Karpas-422 (cell line): ENCODE measurements at regions not wholly inside any gene's neighbourhood (a gene's known extent, or its start where the extent isn't known, plus 50 kb on each side); places are given as distances from the start of the nearest gene placed in this dataset.
A peak's percentile ranks its signal among the peaks of the same experiment; 100 is the strongest.

Source experiments
- DNase-seq: peaks from one replicate; pipeline ENCODE4 v3.0.0-alpha.2; 2015
- H2AFZ ChIP-seq: fragments of 200-600 bp; sonication (generic); 2 replicates; pipeline ENCODE4 v1.6.1; 2014; ENCODE audit warnings: antibody characterized with exemption, low read length, mixed read lengths
- H3K27ac ChIP-seq: fragments of 200-600 bp; sonication (generic); 2 replicates; pipeline ENCODE4 v1.5.1; 2014; ENCODE audit warnings: mild to moderate bottlenecking, low read length, moderate library complexity
- H3K27me3 ChIP-seq: fragments of 200-600 bp; sonication (generic); 2 replicates; pipeline ENCODE4 v1.6.1; 2014; ENCODE audit warnings: low read length, mixed read lengths
- H3K36me3 ChIP-seq: fragments of 200-600 bp; sonication (generic); 2 replicates; pipeline ENCODE4 v1.6.1; 2014; ENCODE audit warnings: low read length, mixed read lengths; ENCODE audit not compliant: insufficient read depth
- H3K4me1 ChIP-seq: fragments of 200-600 bp; sonication (generic); 2 replicates; pipeline ENCODE4 v1.6.1; 2014; ENCODE audit warnings: mild to moderate bottlenecking, low read length, mixed read lengths
- H3K4me2 ChIP-seq: fragments of 200-600 bp; sonication (generic); 2 replicates; pipeline ENCODE4 v1.6.1; 2014; ENCODE audit warnings: low read length, low read depth, mild to moderate bottlenecking; ENCODE audit not compliant: poor library complexity, severe bottlenecking
- H3K4me3 ChIP-seq: fragments of 200-600 bp; sonication (generic); 2 replicates; pipeline ENCODE4 v1.5.1; 2014; ENCODE audit warnings: mild to moderate bottlenecking, antibody characterized with exemption, low read length, mixed read lengths
- H3K79me2 ChIP-seq: fragments of 200-600 bp; sonication (generic); 2 replicates; pipeline ENCODE4 v1.6.1; 2014; ENCODE audit warnings: mild to moderate bottlenecking, low read length, mixed read lengths
- H3K9ac ChIP-seq: fragments of 200-600 bp; sonication (generic); 2 replicates; pipeline ENCODE4 v1.6.0; 2014; ENCODE audit warnings: low read length
- H3K9me2 ChIP-seq: fragments of 200-600 bp; sonication (generic), shearing (Covaris generic); replicated peaks from 2 replicates; pipeline ENCODE4 v1.6.0; 2014; ENCODE audit warnings: mild to moderate bottlenecking, low read length, moderate library complexity; ENCODE audit not compliant: insufficient read depth
- H3K9me3 ChIP-seq: fragments of 300-700, 200-600 bp; sonication (generic); 2 replicates; pipeline ENCODE4 v1.6.1; 2014; ENCODE audit warnings: low read length, mixed read lengths
- H4K20me1 ChIP-seq: fragments of 200-600 bp; sonication (generic); 2 replicates; pipeline ENCODE4 v1.6.1; 2014; ENCODE audit warnings: mild to moderate bottlenecking, antibody characterized with exemption, low read length, low read depth; ENCODE audit not compliant: insufficient read depth

DNA sequence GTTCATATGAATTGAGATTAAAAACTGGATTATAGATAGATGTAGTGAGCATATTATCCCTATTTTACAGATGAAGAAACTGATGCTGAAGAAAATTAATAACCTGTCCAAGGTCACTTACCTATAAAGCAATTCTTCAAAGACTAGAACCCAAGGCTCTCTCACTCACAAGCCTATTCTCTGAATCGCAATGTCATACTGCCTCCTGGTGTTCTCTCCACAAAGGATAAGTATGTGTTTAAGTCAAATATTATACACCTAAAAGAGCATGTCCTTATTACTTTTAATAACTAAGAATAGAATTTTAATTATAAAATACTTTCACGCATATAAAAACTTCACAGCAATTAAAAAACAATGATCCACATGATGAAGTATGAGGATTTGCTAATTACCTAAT lies 721.3 kb upstream of the USP15 start:
- Histone ChIP-seq H3K79me2 (no peaks in the 10 kb centered on the region), H3K36me3 (no peaks in the 10 kb centered on the region), H3K4me3 (no peak overlapping the region), H3K9me2 (no peaks in the 10 kb centered on the region), H3K4me1 (no peaks in the 10 kb centered on the region), H2AFZ (no peak overlapping the region), H3K27ac (no peak overlapping the region), H3K9me3 (no peaks in the 10 kb centered on the region; the same call in 1 of the 2 replicates), H3K9ac (no peak overlapping the region), H3K4me2 (no peak overlapping the region), H4K20me1 (no peaks in the 10 kb centered on the region), H3K27me3 (no peaks in the 10 kb centered on the region)
- peak; percentile 75 for DNase-seq

DNA sequence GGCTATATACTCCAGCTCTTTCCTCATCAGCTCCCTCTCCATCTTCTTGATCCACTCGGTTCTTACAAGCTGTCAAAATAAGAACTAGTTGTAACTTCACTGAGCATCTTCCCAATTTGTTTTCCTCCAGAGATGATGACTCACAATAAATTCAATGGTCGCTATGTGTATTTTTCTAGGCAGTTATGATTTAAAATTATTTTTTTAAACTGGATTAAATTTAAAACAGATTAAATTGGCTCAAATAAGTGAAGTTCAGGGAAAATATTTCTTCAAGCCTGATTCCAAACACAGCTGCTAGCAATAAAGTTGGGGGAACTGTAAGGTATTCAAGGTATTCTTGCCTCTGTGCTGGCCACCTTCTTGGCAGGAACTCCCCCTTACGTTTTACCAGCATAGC lies 717.7 kb upstream of the USP15 start:
- Histone ChIP-seq H3K9me2 (no peaks in the 10 kb centered on the region), H3K4me2 (no peak overlapping the region), H3K79me2 (no peaks in the 10 kb centered on the region), H3K27ac (no peak overlapping the region), H3K4me3 (no peak overlapping the region), H3K27me3 (no peaks in the 10 kb centered on the region), H3K4me1 (no peaks in the 10 kb centered on the region), H3K36me3 (no peaks in the 10 kb centered on the region), H4K20me1 (no peaks in the 10 kb centered on the region), H2AFZ (no peak overlapping the region), H3K9me3 (no peaks in the 10 kb centered on the region; the same call in 1 of the 2 replicates), H3K9ac (no peak overlapping the region)
- no peak for DNase-seq

DNA sequence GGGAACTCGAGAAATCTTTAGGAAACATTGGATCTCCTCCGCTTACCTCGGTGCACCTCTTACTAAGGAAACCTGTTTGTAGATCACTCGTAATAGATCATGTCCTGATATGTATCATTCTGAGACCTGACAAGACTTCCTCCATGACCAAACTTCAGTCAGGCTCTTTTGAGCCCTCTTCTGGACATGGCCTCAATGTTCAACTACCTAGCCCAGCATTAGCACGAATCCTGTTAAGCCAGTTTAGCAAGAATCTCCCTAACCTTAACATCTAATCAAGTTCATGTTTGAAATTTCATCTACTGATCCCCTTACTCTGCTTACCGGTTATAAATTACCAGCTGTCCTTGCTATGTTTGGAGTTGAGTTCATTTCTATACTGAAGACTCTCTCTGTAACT lies 713.9 kb upstream of the USP15 start:
- H4K20me1 ChIP-seq: no peaks in the 10 kb centered on the region
- no peaks in the 10 kb centered on the region for H3K4me1 ChIP-seq
- no peak overlapping the region for H3K4me2 ChIP-seq

DNA sequence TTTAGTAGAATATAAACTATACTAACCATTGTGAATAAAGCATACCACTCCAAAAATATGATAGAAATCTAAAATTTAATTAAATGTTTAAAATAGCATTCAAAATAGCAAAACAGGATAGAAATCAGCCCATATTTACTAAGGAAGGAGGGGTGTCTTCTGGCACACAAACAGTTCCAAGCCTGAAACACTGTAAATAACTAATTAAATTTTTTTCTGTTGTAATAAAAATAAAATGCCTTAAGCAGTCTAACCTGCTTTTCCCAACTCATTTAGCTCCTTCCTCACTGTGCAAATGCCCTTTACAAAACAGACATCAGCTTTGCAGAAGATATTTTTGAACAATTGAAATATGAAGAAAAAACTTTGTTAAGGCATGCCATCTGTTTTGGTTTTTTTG lies 707.1 kb upstream of the USP15 start:
- no peaks in the 10 kb centered on the region for H3K36me3 ChIP-seq
- H4K20me1 ChIP-seq: no peaks in the 10 kb centered on the region
- no peak overlapping the region for H3K9ac ChIP-seq
- H3K79me2 ChIP-seq: no peaks in the 10 kb centered on the region
- H3K4me2 ChIP-seq: no peak overlapping the region
- H3K4me1 ChIP-seq: no peaks in the 10 kb centered on the region
- H2AFZ ChIP-seq: no peak overlapping the region
- H3K9me2 ChIP-seq: no peaks in the 10 kb centered on the region
- no peak for DNase-seq
- H3K4me3 ChIP-seq: no peak overlapping the region
- no peaks in the 10 kb centered on the region for H3K27me3 ChIP-seq
- peaks cover 7% of the 10 kb centered on the region; the same call in 1 of the 2 replicates for H3K9me3 ChIP-seq
- no peak overlapping the region for H3K27ac ChIP-seq

More for the DNA sequence above, 713.9 kb upstream of the USP15 start:
- Histone ChIP-seq H3K9me3 (peaks cover 5% of the 10 kb centered on the region; the same call in 1 of the 2 replicates), H3K79me2 (no peaks in the 10 kb centered on the region), H2AFZ (no peak overlapping the region), H3K4me3 (no peak overlapping the region), H3K9ac (no peak overlapping the region), H3K27me3 (no peaks in the 10 kb centered on the region), H3K9me2 (no peaks in the 10 kb centered on the region), H3K27ac (no peak overlapping the region), H3K36me3 (no peaks in the 10 kb centered on the region)
- DNase-seq: peak; percentile 44

DNA sequence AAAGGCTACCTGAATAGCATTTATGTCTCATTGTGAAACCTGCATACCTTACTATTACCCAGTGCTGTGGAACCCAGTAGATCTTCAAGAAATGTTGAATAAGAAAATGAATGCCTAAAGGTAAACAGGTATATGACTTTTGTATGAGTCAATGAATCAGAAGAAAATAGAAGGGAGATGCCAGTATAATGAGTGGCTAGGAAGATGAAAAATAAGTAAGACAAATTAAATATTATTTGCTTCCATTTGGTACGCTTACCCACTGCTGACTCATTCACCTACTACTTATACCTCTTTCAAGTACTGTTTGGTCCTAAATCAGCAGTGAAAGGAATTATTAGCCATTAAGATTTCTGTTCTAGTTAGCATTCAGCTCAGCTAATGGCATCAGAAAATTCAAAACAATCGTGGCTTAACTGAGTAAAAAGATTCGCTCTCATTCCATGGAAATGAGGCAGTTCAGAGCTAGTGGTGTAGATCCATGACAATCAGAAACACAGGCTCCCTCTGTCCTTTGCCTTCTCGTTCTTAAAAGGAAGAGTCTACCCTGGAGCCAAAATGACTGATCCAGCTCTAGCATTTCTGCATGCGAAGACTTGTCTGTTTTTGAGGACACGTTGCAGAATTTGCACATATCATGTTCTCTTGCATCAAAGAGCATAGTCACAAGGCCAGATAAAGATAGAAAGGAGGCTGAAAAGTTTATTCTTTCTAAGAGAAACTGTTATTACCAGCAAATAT lies 705.8 kb upstream of the USP15 start:
- H3K79me2 ChIP-seq: no peaks in the 10 kb centered on the region
- no peak overlapping the region for H3K9ac ChIP-seq
- H3K27ac ChIP-seq: no peak overlapping the region
- H3K4me1 ChIP-seq: no peaks in the 10 kb centered on the region
- no peaks in the 10 kb centered on the region for H3K36me3 ChIP-seq
- H3K4me3 ChIP-seq: no peak overlapping the region
- H2AFZ ChIP-seq: no peak overlapping the region
- H4K20me1 ChIP-seq: no peaks in the 10 kb centered on the region
- H3K4me2 ChIP-seq: no peak overlapping the region
- no peaks in the 10 kb centered on the region for H3K27me3 ChIP-seq
- H3K9me3 ChIP-seq: peaks cover 7% of the 10 kb centered on the region; the same call in 1 of the 2 replicates
- H3K9me2 ChIP-seq: no peaks in the 10 kb centered on the region
- no peak for DNase-seq

DNA sequence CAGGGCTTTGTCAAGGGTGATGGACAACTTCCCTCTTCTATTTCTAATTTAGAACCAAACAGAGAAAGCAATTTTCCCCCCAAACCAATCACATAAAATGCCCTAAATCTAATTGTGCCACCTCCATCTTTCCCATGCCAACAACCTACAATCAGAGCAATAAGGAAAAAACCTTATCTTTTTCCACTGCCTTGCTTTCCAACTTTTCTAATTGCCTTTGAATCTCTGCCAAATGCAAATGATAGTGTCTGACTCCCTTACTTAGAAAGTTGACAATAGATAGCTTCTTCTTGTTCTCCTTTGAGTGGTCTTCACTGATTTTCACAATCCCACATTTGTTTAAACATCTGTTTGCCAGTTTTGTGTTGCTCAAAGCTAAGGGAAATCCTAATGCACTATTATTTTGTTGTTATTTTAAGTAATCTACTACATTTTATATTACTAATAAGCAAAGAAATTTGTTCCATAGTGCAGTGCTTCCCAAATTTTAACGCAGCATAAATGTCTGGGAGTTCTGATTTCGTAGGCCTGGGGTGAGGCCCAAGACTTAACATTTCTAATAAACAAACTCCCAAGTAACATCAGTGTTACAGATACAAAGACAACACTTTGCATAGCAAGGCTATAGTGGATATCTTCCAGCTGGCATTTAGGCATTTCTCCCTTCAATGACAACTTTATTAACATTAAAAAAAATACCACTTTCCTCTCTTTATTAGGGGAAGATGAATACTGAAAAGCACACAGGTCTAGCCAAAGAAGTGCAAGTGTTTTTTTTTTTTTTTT lies 696.3 kb upstream of the USP15 start:
- Histone ChIP-seq H3K4me3 (no peak overlapping the region), H3K9me2 (no peaks in the 10 kb centered on the region), H4K20me1 (no peaks in the 10 kb centered on the region), H3K4me2 (no peak overlapping the region), H3K9me3 (0 out of 2 replicates have a peak, but pooled peaks cover 2% of the 10 kb centered on the region), H2AFZ (no peak overlapping the region), H3K36me3 (no peaks in the 10 kb centered on the region), H3K79me2 (no peaks in the 10 kb centered on the region), H3K27me3 (no peaks in the 10 kb centered on the region), H3K4me1 (no peaks in the 10 kb centered on the region), H3K9ac (no peak overlapping the region), H3K27ac (no peak overlapping the region)
- no peak for DNase-seq

DNA sequence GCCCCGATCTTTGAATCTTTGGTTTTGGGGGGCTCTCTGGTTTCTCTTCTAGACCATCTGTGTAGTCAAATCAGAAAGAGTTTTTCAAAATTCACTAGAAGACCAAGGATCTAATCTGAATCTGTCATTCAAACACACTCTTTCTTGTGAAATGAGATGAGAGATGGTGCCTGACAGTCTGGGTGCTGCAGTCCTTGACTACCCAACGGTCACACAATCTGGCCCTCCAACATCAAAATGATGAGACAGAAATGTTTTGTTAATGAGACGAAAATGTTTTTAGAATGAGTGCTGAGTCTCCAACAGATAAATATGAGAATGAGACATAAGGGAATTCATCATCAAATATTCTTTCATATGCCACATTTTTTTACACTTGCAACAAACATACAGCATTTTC lies 695.7 kb upstream of the USP15 start:
- H2AFZ ChIP-seq: no peak overlapping the region
- H3K27ac ChIP-seq: no peak overlapping the region
- no peaks in the 10 kb centered on the region for H3K4me1 ChIP-seq
- no peak overlapping the region for H3K4me3 ChIP-seq
- H4K20me1 ChIP-seq: no peaks in the 10 kb centered on the region
- no peaks in the 10 kb centered on the region for H3K79me2 ChIP-seq
- no peak for DNase-seq
- H3K27me3 ChIP-seq: no peaks in the 10 kb centered on the region
- H3K4me2 ChIP-seq: no peak overlapping the region
- no peaks in the 10 kb centered on the region for H3K36me3 ChIP-seq
- 0 out of 2 replicates have a peak, but pooled peaks cover 2% of the 10 kb centered on the region for H3K9me3 ChIP-seq
- H3K9ac ChIP-seq: no peak overlapping the region
- no peaks in the 10 kb centered on the region for H3K9me2 ChIP-seq

DNA sequence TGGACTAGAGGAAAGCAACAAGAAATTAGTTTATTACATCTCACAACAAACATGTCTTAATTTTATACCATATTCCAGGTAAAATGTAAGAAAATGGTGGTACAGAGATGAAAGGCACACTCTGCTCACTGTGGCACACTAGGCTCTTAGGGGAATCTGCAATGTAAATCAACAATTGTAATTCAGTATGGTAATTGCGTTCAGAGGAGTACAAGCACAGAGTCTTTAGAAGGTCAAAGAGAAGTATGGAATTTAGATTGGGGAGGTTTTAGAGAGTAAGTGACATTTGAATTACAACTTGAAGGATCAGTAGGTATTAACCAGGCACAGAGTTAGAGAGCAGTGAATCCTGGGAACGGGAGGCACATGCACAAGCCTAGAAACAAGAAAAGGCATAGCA lies 694.0 kb upstream of the USP15 start:
- H3K9me2 ChIP-seq: no peaks in the 10 kb centered on the region
- no peak for DNase-seq

More for the DNA sequence above, 694.0 kb upstream of the USP15 start:
- Histone ChIP-seq H3K27ac (no peak overlapping the region), H2AFZ (no peak overlapping the region), H3K4me2 (no peak overlapping the region), H4K20me1 (no peaks in the 10 kb centered on the region), H3K27me3 (no peaks in the 10 kb centered on the region), H3K9ac (no peak overlapping the region), H3K79me2 (no peaks in the 10 kb centered on the region), H3K36me3 (no peaks in the 10 kb centered on the region), H3K4me1 (no peaks in the 10 kb centered on the region), H3K9me3 (0 out of 2 replicates have a peak, but pooled peaks cover 2% of the 10 kb centered on the region), H3K4me3 (no peak overlapping the region)
